Muscle of back (tissue), 3 donors: ENCODE measurements at regions not wholly inside any gene's neighbourhood (a gene's known extent, or its start where the extent isn't known, plus 50 kb on each side); places are given as distances from the start of the nearest gene placed in this dataset.

Source experiments
- DNase-seq, 3 donors: peaks; one replicate each; pipeline versions ENCODE4 v3.0.0 to v3.0.0-alpha.2; 2013

DNA sequence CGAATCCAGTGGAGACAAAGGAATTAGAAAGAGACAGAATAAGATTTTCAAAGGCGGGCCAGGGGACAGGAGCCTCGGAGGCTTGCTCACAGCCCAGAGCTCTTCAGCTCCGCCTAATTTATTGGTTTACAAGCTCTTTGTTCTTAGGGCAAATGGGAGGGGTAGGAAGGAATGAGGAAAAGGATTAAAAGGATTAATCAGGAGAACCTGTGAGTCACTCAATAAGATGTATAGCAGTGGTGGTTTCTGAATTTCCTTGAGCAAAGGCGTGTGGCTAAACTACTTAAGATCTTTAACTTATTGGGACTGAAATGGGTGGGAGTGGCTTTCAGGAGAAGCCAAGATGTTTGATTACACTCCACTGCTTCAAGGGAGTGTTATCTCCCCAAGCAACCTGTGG, 456.0 kb upstream of the SPANXN1 start:
- no peak for DNase-seq

DNA sequence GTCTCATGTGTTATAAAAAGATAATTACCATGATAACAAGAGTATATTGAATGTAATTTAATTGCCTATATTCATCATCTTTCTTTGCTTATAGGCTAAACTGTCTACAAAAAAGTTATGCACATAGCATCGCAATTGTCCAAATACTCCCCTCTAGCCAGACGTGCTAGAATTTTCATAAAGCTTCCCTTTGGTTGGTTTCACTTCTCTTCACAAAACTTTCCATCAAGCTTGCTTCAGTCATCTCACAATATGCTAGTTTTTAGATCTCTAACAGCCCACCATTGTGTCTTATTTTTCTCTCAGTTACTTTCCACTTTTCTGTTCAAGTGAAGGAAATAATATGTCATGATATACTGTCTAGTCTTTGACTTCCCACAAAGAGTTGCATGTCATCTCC, 448.3 kb upstream of the SPANXN1 start:
- no peak for DNase-seq

DNA sequence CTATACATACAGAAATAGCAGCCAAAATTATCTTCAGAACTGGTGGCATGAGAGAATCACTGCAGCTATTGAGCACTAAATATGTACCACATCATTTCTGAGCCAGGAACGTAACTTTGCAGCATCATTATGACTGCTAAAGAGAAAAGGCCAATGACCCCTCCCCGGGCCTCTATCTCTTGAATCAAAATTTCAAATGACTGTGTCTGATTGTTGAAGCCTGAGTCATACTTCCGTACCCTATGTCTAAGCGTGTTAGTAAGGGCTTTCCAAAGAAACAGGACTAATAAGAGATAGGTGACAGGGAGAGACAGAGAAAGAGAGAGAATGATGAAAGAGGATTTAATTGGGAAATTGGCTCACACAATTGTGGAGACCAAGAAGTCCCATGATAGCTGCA, 445.5 kb upstream of the SPANXN1 start:
- no peak for DNase-seq

DNA sequence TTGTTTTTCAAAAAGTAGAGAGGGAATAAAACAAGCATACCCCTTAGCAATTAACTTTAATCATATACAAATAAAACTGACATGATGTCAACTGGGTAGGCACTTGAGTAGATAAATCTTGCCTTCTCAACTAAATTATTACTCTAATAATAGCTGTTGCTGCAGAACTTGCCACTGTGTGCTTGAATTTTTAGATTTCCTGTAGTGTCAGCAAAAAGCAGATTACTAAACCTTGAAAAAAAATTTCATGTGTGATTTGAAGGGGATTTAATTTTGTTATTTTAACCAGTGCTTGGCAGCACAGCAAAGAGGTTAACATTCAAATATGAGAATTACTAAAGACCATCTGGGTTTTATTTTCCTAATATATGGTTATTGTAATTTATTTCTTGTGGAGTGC, 438.3 kb upstream of the SPANXN1 start:
- no peak for DNase-seq

DNA sequence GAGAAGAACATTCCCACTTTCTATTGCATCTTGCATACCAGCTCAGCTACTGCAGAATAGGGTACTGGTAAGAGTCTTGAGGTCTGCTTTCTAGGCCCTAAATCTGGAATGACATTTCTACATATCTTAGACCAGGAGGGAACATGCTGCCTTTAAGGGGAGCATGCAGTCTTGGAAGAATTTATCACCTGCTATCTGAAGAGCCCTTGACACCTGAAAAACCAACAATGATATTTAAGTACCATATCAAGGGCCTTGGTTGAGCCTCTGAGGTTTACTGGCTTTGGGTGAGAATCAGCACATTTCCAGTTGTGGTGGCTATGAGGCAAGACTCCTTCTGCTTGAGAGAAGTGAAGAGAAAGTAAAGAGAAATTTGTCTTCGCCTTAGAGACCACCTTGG, 436.8 kb upstream of the SPANXN1 start:
- DNase-seq = no peak

DNA sequence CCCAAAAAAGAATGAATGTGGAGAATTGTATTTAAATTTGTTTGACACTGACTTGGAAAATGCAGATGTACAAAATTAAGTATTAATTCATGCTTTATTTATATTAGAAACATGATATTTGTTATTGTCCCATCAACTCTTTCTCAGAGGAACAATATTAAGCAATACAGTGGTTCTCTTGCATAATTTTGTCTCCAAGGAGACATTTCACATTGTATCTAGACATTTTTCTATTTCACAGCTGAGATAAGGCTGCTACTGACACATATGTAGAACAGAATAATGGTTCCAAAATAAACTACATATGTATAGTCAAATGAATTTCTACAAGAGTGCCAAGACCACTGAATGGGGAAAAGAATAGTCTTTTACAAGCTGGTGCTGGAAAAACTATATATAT, 427.9 kb upstream of the SPANXN1 start:
- no peak for DNase-seq

DNA sequence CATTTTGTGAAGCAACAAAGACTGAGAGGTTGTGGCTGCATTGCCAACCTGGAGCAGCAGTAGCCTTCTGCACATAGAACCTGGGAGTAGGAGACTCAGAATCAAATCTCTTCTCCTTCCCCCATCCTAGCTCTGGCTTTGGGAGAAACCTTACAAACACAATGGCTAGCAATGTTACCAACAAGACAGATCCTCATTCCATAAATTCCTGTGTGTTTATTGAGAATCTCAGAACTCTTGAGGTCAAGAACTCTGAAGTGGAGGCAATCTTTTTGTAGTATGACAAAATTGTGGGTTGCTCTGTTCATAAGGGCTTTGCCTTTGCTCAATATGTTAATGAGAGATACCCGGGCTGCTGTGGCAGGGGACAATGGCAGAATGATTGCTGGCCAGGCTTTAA, 406.7 kb upstream of the SPANXN1 start:
- DNase-seq = no peak

DNA sequence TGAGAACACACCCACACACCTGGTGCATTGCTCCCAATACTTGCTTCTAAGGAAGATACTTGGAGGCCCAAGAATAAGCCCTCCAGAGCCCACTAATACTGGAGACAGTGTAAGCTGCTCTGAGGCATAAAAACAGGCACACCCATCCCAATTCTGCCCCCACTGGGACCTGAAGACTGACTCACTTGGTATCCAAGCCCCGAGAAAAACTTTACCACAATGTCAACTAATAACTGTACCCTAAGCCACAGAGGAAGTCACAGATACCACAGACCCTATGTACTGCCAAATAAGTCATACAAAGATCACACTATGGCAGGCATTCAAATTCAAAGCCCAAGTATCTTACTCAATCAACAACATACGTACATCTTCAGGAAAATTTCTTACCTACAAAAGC, 398.2 kb upstream of the SPANXN1 start:
- DNase-seq = no peak

DNA sequence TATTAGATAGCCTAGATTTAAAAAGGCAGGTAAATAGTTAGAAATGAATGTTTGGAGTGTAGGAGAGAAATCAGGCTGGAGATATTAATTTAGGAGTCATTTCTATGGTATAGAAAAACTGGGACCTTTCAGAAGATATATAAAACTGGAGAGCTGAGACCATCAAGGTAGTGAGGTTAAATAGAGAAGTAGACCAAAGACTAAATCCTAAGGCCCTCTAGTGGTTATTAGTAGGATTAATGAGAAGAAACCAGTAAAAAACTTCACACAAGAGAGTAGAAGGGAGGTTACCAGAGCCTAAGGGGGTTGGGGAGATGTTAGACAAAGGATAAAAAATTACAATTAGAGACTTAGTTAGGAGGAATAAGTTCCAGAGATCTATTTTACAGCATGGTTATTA, 351.0 kb upstream of the SPANXN1 start:
- no peak for DNase-seq

DNA sequence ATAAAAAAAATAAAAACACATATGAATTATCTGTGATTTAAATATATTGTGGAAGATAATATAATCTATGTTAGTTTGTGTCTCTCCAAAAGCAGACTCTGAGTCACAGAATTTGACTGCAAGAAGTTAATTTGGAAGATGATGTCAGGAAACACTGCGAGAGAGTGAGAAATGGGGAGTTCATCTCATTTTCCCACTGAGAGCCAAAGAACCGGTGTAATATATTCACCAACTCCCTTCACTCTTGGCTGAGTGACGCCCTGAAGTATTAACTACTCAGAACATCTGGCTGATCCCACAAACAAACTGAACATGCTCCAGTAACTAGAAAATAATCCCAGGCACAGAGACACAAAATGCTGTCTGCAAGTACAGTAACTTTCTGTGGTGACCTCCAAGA, 345.8 kb upstream of the SPANXN1 start:
- DNase-seq = peak; percentile 15 to 36 (median 28)

DNA sequence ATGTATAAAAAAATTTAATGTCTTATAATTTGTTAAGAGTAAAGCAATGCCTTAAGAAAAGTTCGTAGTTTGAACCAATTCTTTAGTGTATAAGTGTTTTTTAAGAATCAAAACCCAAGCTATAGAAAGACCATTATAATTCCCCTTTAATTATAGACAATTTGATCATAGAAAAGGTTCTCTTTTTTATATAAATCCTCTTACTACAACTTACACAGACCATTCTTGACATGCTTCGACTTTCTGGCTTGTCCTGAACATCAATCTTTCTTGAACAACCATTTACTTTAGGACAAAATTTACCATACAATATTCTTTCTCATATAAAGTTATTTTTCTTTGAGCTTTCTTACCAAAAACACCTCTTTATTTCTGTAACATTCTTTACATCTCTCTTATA, 330.5 kb upstream of the SPANXN1 start:
- no peak for DNase-seq

DNA sequence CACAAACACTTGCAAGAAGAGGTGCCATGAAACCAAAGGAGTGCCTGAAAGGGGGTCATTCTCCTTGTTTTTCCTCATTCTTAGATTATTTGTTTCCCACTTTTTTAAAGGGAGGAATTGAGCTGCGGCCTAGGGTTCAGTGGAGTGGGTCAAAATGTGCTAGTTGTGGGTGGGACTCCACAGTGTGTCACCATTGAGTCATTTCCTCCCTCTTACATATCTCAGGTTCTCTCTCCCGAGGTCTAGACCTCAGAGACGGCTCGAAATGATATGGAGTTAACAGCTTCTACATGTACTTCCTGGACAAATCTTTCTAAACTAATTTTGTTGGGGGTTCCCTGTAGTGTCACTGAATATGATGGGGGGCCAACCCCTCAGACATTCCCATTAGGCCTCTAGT, 328.4 kb upstream of the SPANXN1 start:
- DNase-seq = no peak

DNA sequence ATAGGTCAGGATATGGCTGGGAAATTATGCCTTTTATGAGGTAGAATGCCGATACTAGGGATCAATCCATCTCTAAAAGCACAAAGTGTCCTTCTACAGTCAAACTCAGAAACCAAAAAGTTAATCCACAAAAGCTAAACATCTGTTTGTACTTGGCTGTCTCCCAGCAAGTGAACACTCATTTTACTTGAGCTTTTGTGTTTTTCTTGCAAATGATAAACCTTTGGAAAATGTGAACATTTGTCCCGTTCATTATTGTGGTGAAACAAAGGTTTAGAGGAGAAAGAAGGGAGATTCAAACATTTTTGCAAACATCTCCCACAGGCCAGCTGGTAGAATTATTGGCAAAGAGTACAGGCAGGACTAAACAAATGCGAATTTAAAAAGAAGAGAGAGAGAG, 300.6 kb upstream of the SPANXN1 start:
- peak; percentile 49 to 72 (median 58) for DNase-seq
